Endothelial cell of umbilical vein (primary cell): ENCODE measurements at regions not wholly inside any gene's neighbourhood (a gene's known extent, or its start where the extent isn't known, plus 50 kb on each side); places are given as distances from the start of the nearest gene placed in this dataset.

Source experiments
- BruUV-seq: library from RNA; stranded (reverse); fragments of 400-500 nt; replicated peaks from 2 replicates; lab custom pipeline; 2021; lab: Mats Ljungman, UMichigan
- CTCF ChIA-PET: fragments of 300-600, 350-600 bp; sonication (Branson Sonifier 250); formaldehyde crosslinking; loops from one replicate; lab custom pipeline; 2021; ENCODE audit warnings: antibody characterized with exemption, inconsistent platforms; lab: Charles Lee
- POLR2A ChIA-PET: fragments of 300-600, 350-600 bp; sonication (Branson Sonifier 250); formaldehyde crosslinking; loops from one replicate; lab custom pipeline; 2021; ENCODE audit warnings: antibody characterized with exemption, inconsistent platforms; lab: Charles Lee
- DNase-seq: peaks from one replicate; pipeline ENCODE4 v3.0.0-alpha.2; 2011; ENCODE audit warnings: low read depth, low spot score
- FAIRE-seq: peaks from 2 replicates; lab custom pipeline; 2011; peaks lifted over from hg19 to GRCh38; lab: Jason Lieb, UNC
- H2AFZ ChIP-seq: 2 replicates; pipeline ENCODE4 v1.6.0; 2012; ENCODE audit warnings: low read depth, low read length, control low read depth, inconsistent platforms
- H3K27ac ChIP-seq: 2 replicates; pipeline ENCODE4 v1.5.1; 2011; ENCODE audit warnings: low read depth, mild to moderate bottlenecking, control low read depth, low read length, moderate library complexity; ENCODE audit not compliant: insufficient read depth
- H3K27me3 ChIP-seq, 2 experiments: 2 replicates each; pipeline versions ENCODE4 v1.6.0 to v1.6.1; 2011; ENCODE audit warnings: low read length in 2 of 2, mixed read lengths in 1 of 2; ENCODE audit not compliant: control insufficient read depth in 2 of 2, insufficient read depth in 2 of 2
- H3K36me3 ChIP-seq, 2 experiments: 2 replicates in 1 of 2; 3 replicates in 1 of 2; pipeline ENCODE4 v1.5.1; 2011; ENCODE audit warnings: low read length in 2 of 2, mild to moderate bottlenecking in 1 of 2, moderate library complexity in 1 of 2; ENCODE audit not compliant: control insufficient read depth in 2 of 2, insufficient read depth in 2 of 2; ENCODE audit errors: extremely low read depth in 1 of 2
- H3K4me1 ChIP-seq: 3 replicates; pipeline ENCODE4 v1.5.1; 2011; ENCODE audit warnings: mild to moderate bottlenecking, low read length; ENCODE audit not compliant: control insufficient read depth, insufficient read depth; ENCODE audit errors: extremely low read depth
- H3K4me2 ChIP-seq: 2 replicates; pipeline ENCODE4 v1.6.1; 2011; ENCODE audit warnings: low read length, control low read depth, mixed read lengths; ENCODE audit not compliant: insufficient read depth
- H3K4me3 ChIP-seq, 3 experiments: fragments of 200-600 bp in 1 of 3; sonication (generic), shearing (Covaris generic) in 1 of 3; replicated peaks in 1 of 3; 2 replicates each; pipeline ENCODE4 v1.5.1; 2011 to 2016; ENCODE audit warnings: control low read depth in 3 of 3, low read length in 3 of 3, mild to moderate bottlenecking in 2 of 3, inconsistent platforms in 1 of 3, low read depth in 1 of 3, moderate library complexity in 1 of 3; ENCODE audit not compliant: insufficient read depth in 1 of 3
- H3K79me2 ChIP-seq: 2 replicates; pipeline ENCODE4 v1.6.0; 2012; ENCODE audit warnings: low read length, inconsistent platforms; ENCODE audit not compliant: control insufficient read depth, insufficient read depth
- H3K9ac ChIP-seq: replicated peaks from 2 replicates; pipeline ENCODE3; 2011; ENCODE audit warnings: low read length, control low read depth; ENCODE audit not compliant: insufficient read depth; ENCODE audit errors: extremely low read depth
- H3K9me1 ChIP-seq: replicated peaks from 3 replicates; pipeline ENCODE4 v1.6.0; 2011; ENCODE audit warnings: mild to moderate bottlenecking, low read length; ENCODE audit not compliant: control insufficient read depth, insufficient read depth; ENCODE audit errors: extremely low read depth
- H3K9me3 ChIP-seq: replicated peaks from 2 replicates; pipeline ENCODE4 v1.5.1; 2012; ENCODE audit warnings: low read length, inconsistent platforms; ENCODE audit not compliant: control insufficient read depth, insufficient read depth
- H4K20me1 ChIP-seq: replicated peaks from 2 replicates; pipeline ENCODE3; 2011; ENCODE audit warnings: mild to moderate bottlenecking, low read length; ENCODE audit not compliant: control insufficient read depth, insufficient read depth; ENCODE audit errors: extremely low read depth
- EZH2 ChIP-seq: IDR thresholded peaks from 2 replicates; pipeline ENCODE4 v1.6.1; 2012; ENCODE audit warnings: borderline replicate concordance, low read depth, mild to moderate bottlenecking, moderate library complexity, low read length, inconsistent platforms; ENCODE audit not compliant: severe bottlenecking
- FOS ChIP-seq: IDR thresholded peaks from 2 replicates; pipeline ENCODE4 v1.6.1; 2011; ENCODE audit warnings: mild to moderate bottlenecking, low read length, moderate library complexity, borderline replicate concordance; ENCODE audit not compliant: insufficient read depth
- GATA2 ChIP-seq: IDR thresholded peaks from 2 replicates; pipeline ENCODE4 v1.7.0; 2011; ENCODE audit warnings: low read depth, mild to moderate bottlenecking, moderate library complexity, mixed read lengths, low read length; ENCODE audit not compliant: insufficient read length, insufficient read depth
- MYC ChIP-seq: IDR thresholded peaks from one replicate; pipeline ENCODE4 v1.6.1; 2011; ENCODE audit warnings: mild to moderate bottlenecking, low read depth, low read length
- POLR2A ChIP-seq: IDR thresholded peaks from 2 replicates; pipeline ENCODE4 v1.6.1; 2012; ENCODE audit warnings: low read depth, mild to moderate bottlenecking, control low read depth, low read length
- POLR2AphosphoS5 ChIP-seq: IDR thresholded peaks from 2 replicates; pipeline ENCODE4 v1.6.1; 2012; ENCODE audit warnings: low read depth, mild to moderate bottlenecking, control low read depth, low read length, moderate library complexity; ENCODE audit not compliant: insufficient read depth
- dilution Hi-C: fragments of 300-500 bp; cut with MboI; formaldehyde crosslinking; loops from one replicate; pipeline ENCODE4 v1.15.0; 2019; ENCODE audit warnings: low sequenced_read_pairs; ENCODE audit not compliant: extremely low pct_ligation_motif_present
- intact Hi-C: fragments of 100-400 bp; cut with micrococcal nuclease; formaldehyde crosslinking; loops from one replicate; pipeline ENCODE4 v1.10.0; 2022
- TF ChIP-seq, protein P1 (sequence below), 2 donors: IDR thresholded peaks; 1 replicate in 1 of 2; 2 replicates in 1 of 2; pipeline ENCODE4 v1.5.1; 2011; ENCODE audit warnings: low read length in 2 of 2, mild to moderate bottlenecking in 2 of 2, moderate library complexity in 2 of 2, control low read depth in 1 of 2, inconsistent platforms in 1 of 2, low read depth in 1 of 2; ENCODE audit not compliant: insufficient read depth in 1 of 2; ENCODE audit errors: extremely low read depth in 1 of 2

DNA sequence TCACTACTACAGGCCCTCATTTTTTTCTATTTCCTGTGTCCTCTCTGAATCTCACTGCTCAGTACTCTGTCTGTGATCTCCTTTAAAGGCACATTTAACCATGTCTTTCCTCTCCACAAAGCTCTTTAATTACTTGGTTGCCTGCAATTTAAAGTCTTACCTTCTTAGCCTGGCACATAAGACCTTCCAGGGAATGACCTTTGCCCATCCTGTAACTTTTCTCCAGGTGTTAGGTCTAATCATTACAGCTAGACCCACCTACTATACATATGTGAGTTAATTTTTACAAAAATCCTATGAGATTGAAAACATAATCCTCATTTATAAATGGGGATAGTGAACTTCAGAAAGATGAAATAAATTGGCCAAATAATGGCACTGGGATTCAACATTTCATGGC, 244.1 kb upstream of the RHOBTB1 start:
- no peaks in the 10 kb centered on the region for H3K4me1 ChIP-seq
- intact Hi-C loops = no loop called here
- no peaks in the 10 kb centered on the region for H4K20me1 ChIP-seq
- H2AFZ ChIP-seq = no peak overlapping the region
- H3K4me3 ChIP-seq = no peak overlapping the region
- DNase-seq (no peak), FAIRE-seq (no peak)
- no peaks in the 10 kb centered on the region for H3K9me1 ChIP-seq
- no TSS peak for BruUV-seq
- TF ChIP-seq FOS (no peak), GATA2 (no peak), EZH2 (no peak), MYC (no peak), POLR2A (no peak), POLR2AphosphoS5 (no peak)
- TF ChIP-seq, protein P1, sequence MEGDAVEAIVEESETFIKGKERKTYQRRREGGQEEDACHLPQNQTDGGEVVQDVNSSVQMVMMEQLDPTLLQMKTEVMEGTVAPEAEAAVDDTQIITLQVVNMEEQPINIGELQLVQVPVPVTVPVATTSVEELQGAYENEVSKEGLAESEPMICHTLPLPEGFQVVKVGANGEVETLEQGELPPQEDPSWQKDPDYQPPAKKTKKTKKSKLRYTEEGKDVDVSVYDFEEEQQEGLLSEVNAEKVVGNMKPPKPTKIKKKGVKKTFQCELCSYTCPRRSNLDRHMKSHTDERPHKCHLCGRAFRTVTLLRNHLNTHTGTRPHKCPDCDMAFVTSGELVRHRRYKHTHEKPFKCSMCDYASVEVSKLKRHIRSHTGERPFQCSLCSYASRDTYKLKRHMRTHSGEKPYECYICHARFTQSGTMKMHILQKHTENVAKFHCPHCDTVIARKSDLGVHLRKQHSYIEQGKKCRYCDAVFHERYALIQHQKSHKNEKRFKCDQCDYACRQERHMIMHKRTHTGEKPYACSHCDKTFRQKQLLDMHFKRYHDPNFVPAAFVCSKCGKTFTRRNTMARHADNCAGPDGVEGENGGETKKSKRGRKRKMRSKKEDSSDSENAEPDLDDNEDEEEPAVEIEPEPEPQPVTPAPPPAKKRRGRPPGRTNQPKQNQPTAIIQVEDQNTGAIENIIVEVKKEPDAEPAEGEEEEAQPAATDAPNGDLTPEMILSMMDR (IDR thresholded peaks at IDR 0.05; ENCODE audit: extremely low read depth in 1 of 2, insufficient read depth in 1 of 2, low read depth in 1 of 2, low read length in 2 of 2) = no peak
- no peak overlapping the region for H3K9ac ChIP-seq
- H3K27ac ChIP-seq = no peak overlapping the region
- no peaks in the 10 kb centered on the region for H3K27me3 ChIP-seq
- no peaks in the 10 kb centered on the region for H3K9me3 ChIP-seq
- ChIA-PET POLR2A (no interaction called here), CTCF (interaction anchor here (0.5 kb wide), 1 partner anchor 1401 kb away, joined by 3 read pairs; no protein-coding TSS in a partner anchor)
- H3K79me2 ChIP-seq = no peaks in the 10 kb centered on the region
- dilution Hi-C loops = no loop called here
- H3K4me2 ChIP-seq = no peak overlapping the region
- H3K36me3 ChIP-seq = no peaks in the 10 kb centered on the region
